KMS-11 (cell line): ENCODE measurements at regions not wholly inside any gene's neighbourhood (a gene's known extent, or its start where the extent isn't known, plus 50 kb on each side); places are given as distances from the start of the nearest gene placed in this dataset.

Experiments used
- H2AFZ ChIP-seq: fragments of 200-600 bp; sonication (generic); 2 replicates; pipeline ENCODE4 v1.6.1; 2016; ENCODE audit warnings: antibody characterized with exemption, mixed run types, low read depth
- H3K27ac ChIP-seq: fragments of 200-600 bp; sonication (generic); 2 replicates; pipeline ENCODE4 v1.6.1; 2016; ENCODE audit warnings: mild to moderate bottlenecking, mixed run types
- H3K27me3 ChIP-seq: fragments of 200-600 bp; sonication (generic); 2 replicates; pipeline ENCODE4 v1.6.1; 2017; ENCODE audit warnings: mild to moderate bottlenecking, low read depth, mixed run types, moderate library complexity; ENCODE audit not compliant: insufficient read depth
- H3K36me3 ChIP-seq: fragments of 200-600 bp; sonication (generic); 2 replicates; pipeline ENCODE4 v1.6.1; 2017; ENCODE audit warnings: mild to moderate bottlenecking, mixed run types; ENCODE audit not compliant: insufficient read depth
- H3K4me1 ChIP-seq: fragments of 200-600 bp; sonication (generic); 2 replicates; pipeline ENCODE4 v1.6.1; 2016; ENCODE audit warnings: mild to moderate bottlenecking, low read depth, mixed run types; ENCODE audit not compliant: poor library complexity, severe bottlenecking
- H3K4me2 ChIP-seq: fragments of 200-600 bp; sonication (generic); 2 replicates; pipeline ENCODE4 v1.7.0; 2016; ENCODE audit warnings: mild to moderate bottlenecking, mixed run types
- H3K4me3 ChIP-seq: fragments of 200-600 bp; sonication (generic); IDR thresholded peaks from 2 replicates; pipeline ENCODE4 v1.6.1; 2017; ENCODE audit warnings: low read depth, low read length, mixed read lengths; ENCODE audit not compliant: insufficient read depth
- H3K79me2 ChIP-seq: fragments of 200-600 bp; sonication (generic); 2 replicates; pipeline ENCODE4 v1.6.1; 2016; ENCODE audit warnings: low read depth, mixed run types; ENCODE audit not compliant: insufficient read depth
- H3K9ac ChIP-seq: fragments of 200-600 bp; sonication (generic); 2 replicates; pipeline ENCODE4 v1.6.1; 2016; ENCODE audit warnings: mild to moderate bottlenecking, mixed run types
- H4K20me1 ChIP-seq: fragments of 200-600 bp; sonication (generic); 2 replicates; pipeline ENCODE4 v1.6.1; 2016; ENCODE audit warnings: mild to moderate bottlenecking, mixed run types; ENCODE audit not compliant: insufficient read depth
- TF ChIP-seq, protein P1 (sequence below): fragments of 200-600 bp; sonication (generic); conservative IDR thresholded peaks from 2 replicates; pipeline ENCODE4 v1.6.1; 2017; ENCODE audit warnings: low read depth, mild to moderate bottlenecking, antibody characterized with exemption, low read length, moderate library complexity, mixed read lengths

DNA sequence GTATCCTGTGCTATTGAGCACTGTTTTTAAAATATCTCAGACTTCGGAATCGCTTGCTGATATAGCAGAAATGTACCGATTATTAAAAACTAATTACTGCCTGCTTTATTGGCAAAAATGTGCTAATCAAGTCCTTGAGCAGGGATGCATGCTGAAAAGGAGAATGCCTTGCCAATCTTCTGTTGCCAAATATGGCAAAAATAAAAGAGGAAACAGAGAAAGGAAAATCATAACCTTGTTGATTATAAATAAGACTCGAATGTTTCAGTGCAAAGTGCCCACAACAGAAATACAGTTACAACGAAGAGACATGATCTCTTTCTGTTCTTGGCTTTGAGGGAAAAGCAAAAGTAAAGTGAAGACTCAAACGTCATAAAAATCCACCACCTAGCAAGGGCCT is 248.5 kb downstream of the TMEM182 start:
- Histone ChIP-seq H4K20me1 (no peaks in the 10 kb centered on the region), H3K4me1 (peaks cover 28% of the 10 kb centered on the region), H3K79me2 (no peaks in the 10 kb centered on the region), H2AFZ (no peak overlapping the region), H3K27me3 (no peaks in the 10 kb centered on the region), H3K36me3 (no peaks in the 10 kb centered on the region), H3K4me2 (no peak overlapping the region), H3K4me3 (no peak overlapping the region), H3K9ac (no peak overlapping the region), H3K27ac (no peak overlapping the region)
- TF ChIP-seq, protein P1, sequence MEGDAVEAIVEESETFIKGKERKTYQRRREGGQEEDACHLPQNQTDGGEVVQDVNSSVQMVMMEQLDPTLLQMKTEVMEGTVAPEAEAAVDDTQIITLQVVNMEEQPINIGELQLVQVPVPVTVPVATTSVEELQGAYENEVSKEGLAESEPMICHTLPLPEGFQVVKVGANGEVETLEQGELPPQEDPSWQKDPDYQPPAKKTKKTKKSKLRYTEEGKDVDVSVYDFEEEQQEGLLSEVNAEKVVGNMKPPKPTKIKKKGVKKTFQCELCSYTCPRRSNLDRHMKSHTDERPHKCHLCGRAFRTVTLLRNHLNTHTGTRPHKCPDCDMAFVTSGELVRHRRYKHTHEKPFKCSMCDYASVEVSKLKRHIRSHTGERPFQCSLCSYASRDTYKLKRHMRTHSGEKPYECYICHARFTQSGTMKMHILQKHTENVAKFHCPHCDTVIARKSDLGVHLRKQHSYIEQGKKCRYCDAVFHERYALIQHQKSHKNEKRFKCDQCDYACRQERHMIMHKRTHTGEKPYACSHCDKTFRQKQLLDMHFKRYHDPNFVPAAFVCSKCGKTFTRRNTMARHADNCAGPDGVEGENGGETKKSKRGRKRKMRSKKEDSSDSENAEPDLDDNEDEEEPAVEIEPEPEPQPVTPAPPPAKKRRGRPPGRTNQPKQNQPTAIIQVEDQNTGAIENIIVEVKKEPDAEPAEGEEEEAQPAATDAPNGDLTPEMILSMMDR = no peak

DNA sequence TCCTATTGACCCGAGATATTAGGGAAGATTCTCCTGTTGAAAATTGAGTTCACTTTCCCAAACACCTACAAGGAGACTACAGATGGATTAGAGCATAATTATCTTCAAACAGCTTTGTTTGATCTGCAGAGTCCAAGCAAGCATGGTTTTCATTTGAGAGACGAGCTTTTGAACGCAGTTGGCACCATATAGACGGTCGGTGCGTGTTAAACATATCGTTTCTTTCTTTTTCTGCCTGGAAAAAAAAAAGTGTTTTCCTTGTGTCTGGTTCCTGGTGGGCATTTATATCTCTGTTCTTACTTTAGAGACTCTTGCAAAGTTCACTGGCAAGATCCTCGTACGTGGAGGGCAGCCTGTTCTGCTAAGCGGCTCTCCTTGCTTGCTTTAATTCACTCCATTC is 248.9 kb downstream of the TMEM182 start:
- no peak overlapping the region for H3K4me3 ChIP-seq
- H3K79me2 ChIP-seq = no peaks in the 10 kb centered on the region
- no peak overlapping the region for H3K27ac ChIP-seq
- no peaks in the 10 kb centered on the region for H3K27me3 ChIP-seq
- H3K4me2 ChIP-seq = no peak overlapping the region
- H2AFZ ChIP-seq = no peak overlapping the region
- peaks cover 24% of the 10 kb centered on the region for H3K4me1 ChIP-seq
- no peak overlapping the region for H3K9ac ChIP-seq
- TF ChIP-seq, protein P1 = no peak
- no peaks in the 10 kb centered on the region for H4K20me1 ChIP-seq
- H3K36me3 ChIP-seq = no peaks in the 10 kb centered on the region

DNA sequence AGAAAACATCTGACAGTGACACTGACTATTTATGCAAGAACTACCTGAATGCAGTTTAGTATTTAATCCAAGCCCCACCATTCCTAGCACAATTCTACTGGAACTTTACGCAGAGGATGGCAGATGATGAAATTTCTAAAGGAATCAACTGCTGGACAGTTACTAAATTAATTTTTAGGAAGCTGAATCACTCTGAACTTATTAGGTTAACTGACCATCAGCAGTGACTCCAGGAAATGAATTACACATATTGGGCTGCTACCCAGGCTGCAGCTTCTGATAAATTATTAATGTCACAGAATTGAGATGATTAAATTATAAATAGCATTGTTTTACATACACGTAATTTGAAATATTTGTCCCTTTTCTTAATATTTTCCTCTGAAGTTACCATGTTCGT is 250.8 kb downstream of the TMEM182 start:
- Histone ChIP-seq H3K27me3 (no peaks in the 10 kb centered on the region), H3K27ac (no peak overlapping the region), H3K9ac (no peak overlapping the region)

DNA sequence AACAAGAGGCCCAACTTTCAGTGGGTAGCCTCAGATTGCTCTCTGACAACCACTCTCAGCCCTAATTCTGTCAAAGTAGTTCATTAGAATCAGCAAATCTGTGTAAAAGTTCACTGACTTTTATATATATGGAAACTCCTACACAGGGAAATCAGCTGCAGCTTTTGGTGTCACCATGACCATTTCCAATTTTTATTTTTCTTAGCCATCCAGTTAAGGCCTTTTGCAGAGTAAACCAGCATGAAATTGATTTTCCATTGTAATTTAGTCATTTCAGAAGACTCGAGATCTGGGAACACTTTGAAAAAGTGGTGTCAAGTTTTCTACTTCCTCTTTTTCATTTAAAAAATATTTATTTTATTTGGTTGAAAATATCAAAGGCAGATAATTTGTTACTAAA is 263.2 kb downstream of the TMEM182 start:
- Histone ChIP-seq H2AFZ (peak overlapping the region; percentile 28; the same call in 1 of the 2 replicates), H3K4me3 (peak overlapping the region; percentile 41)
- TF ChIP-seq, protein P1 = no peak

More for the DNA sequence above, 250.8 kb downstream of the TMEM182 start:
- Histone ChIP-seq H3K36me3 (no peaks in the 10 kb centered on the region), H3K4me3 (no peak overlapping the region), H2AFZ (no peak overlapping the region), H3K4me1 (peaks cover 19% of the 10 kb centered on the region), H3K79me2 (no peaks in the 10 kb centered on the region), H4K20me1 (no peaks in the 10 kb centered on the region), H3K4me2 (no peak overlapping the region)
- TF ChIP-seq, protein P1 = no peak

DNA sequence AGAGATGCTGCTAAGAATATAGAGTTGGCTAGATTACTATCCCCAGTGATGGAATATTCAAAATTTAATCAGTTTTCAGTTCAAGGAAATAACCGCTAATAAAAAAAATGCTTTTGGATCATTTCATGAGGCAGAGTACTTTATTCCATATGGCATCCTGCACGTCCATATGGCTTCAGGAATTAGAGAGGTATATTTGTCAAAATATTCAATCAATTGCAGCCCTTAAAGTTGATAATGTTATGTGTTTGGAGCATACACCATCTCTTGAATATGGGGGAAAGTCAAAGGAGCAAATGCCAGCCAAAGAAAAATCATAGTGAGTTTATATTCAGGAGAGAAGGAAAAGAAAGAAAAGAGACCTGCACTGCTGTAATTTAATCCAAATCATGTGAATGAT is 266.4 kb downstream of the TMEM182 start:
- Histone ChIP-seq H3K9ac (no peak overlapping the region), H3K27me3 (no peaks in the 10 kb centered on the region), H3K4me2 (no peak overlapping the region), H3K36me3 (no peaks in the 10 kb centered on the region), H3K4me3 (no peak overlapping the region), H3K79me2 (no peaks in the 10 kb centered on the region), H4K20me1 (no peaks in the 10 kb centered on the region), H3K4me1 (peaks cover 53% of the 10 kb centered on the region), H2AFZ (0 out of 2 replicates have a peak overlapping the region, but pooled peaks have one; percentile 8), H3K27ac (no peak overlapping the region)
- TF ChIP-seq, protein P1 = no peak

More for the DNA sequence above, 263.2 kb downstream of the TMEM182 start:
- Histone ChIP-seq H3K79me2 (no peaks in the 10 kb centered on the region), H4K20me1 (no peaks in the 10 kb centered on the region), H3K4me1 (peaks cover 66% of the 10 kb centered on the region), H3K36me3 (no peaks in the 10 kb centered on the region), H3K9ac (no peak overlapping the region; the same call in 1 of the 2 replicates), H3K27ac (peak overlapping the region; percentile 69), H3K4me2 (peak overlapping the region; percentile 27), H3K27me3 (no peaks in the 10 kb centered on the region)
